ENCODE measurements at regions not wholly inside any gene's neighbourhood (a gene's known extent, or its start where the extent isn't known, plus 50 kb on each side); places are given as distances from the start of the nearest gene placed in this dataset.
A peak's percentile ranks its signal among the peaks of the same experiment; 100 is the strongest.

GRCh38 chr4:123838474-123838873, 441.9 kb downstream of the SPRY1 start:
- TF ChIP-seq EZH2phosphoT487 (IDR thresholded peaks at IDR 0.05; ENCODE audit: insufficient read depth, low read depth) (no peak), EZH2 (IDR thresholded peaks at IDR 0.05; ENCODE audit: insufficient read depth, poor library complexity, severe bottlenecking) (no peak)
- H3K27me3 ChIP-seq (replicated peaks; ENCODE audit: insufficient read depth), result no peaks in the 10 kb centered on the region
- H3K36me3 ChIP-seq (ENCODE audit: low read depth), result no peaks in the 10 kb centered on the region
- H3K9me3 ChIP-seq (ENCODE audit: low read depth), result no peaks in the 10 kb centered on the region
- in situ Hi-C loops (cut with MboI), result no loop called here
- H4K20me1 ChIP-seq (ENCODE audit: insufficient read depth), result no peaks in the 10 kb centered on the region
- DNase-seq, result peak; percentile 27
- H3K4me3 ChIP-seq, result no peak overlapping the region
- no peak overlapping the region for H3K27ac ChIP-seq
- peaks cover 28% of the 10 kb centered on the region for H3K4me1 ChIP-seq (ENCODE audit: insufficient read depth)
- no peak overlapping the region for H3K4me2 ChIP-seq (ENCODE audit: unreplicated experiment)
- H2AFZ ChIP-seq, result no peak overlapping the region
- WGBS, 2 experiments (ENCODE audit: low coverage in 1 of 2, low lambda C conversion rate in 2 of 2, missing lambda C conversion rate in 2 of 2), result 5 to 12% methylated on average over 1 of the region's 1 CpG
- H3K9me2 ChIP-seq (ENCODE audit: insufficient read depth), result no peaks in the 10 kb centered on the region
- no peak overlapping the region for H3K9ac ChIP-seq
- no peaks in the 10 kb centered on the region for H3F3A ChIP-seq (ENCODE audit: insufficient read depth)
- no peaks in the 10 kb centered on the region for H3K79me2 ChIP-seq (ENCODE audit: insufficient read depth)

GRCh38 chr4:123840197-123840596, 443.6 kb downstream of the SPRY1 start:
- H3K27ac ChIP-seq, result no peak overlapping the region
- no peak for TF ChIP-seq EZH2phosphoT487 (IDR thresholded peaks at IDR 0.05; ENCODE audit: insufficient read depth, low read depth)
- no peak for TF ChIP-seq EZH2 (IDR thresholded peaks at IDR 0.05; ENCODE audit: insufficient read depth, poor library complexity, severe bottlenecking)
- in situ Hi-C loops (cut with MboI), result no loop called here
- no peaks in the 10 kb centered on the region for H3K9me2 ChIP-seq (ENCODE audit: insufficient read depth)
- H2AFZ ChIP-seq, result no peak overlapping the region
- H3K4me1 ChIP-seq (ENCODE audit: insufficient read depth), result peaks cover 22% of the 10 kb centered on the region; the same call in 1 of the 2 replicates
- H3K79me2 ChIP-seq (ENCODE audit: insufficient read depth), result no peaks in the 10 kb centered on the region
- no peaks in the 10 kb centered on the region for H3K36me3 ChIP-seq (ENCODE audit: low read depth)
- no peak overlapping the region for H3K4me3 ChIP-seq
- H3K4me2 ChIP-seq (ENCODE audit: unreplicated experiment), result no peak overlapping the region
- DNase-seq, result no peak
- no peaks in the 10 kb centered on the region for H4K20me1 ChIP-seq (ENCODE audit: insufficient read depth)
- no peak overlapping the region for H3K9ac ChIP-seq
- H3K27me3 ChIP-seq (replicated peaks; ENCODE audit: insufficient read depth), result no peaks in the 10 kb centered on the region
- no peaks in the 10 kb centered on the region for H3K9me3 ChIP-seq (ENCODE audit: low read depth)
- H3F3A ChIP-seq (ENCODE audit: insufficient read depth), result no peaks in the 10 kb centered on the region

GRCh38 chr4:123841447-123842121, 445.0 kb downstream of the SPRY1 start:
- no peaks in the 10 kb centered on the region for H3K27me3 ChIP-seq (replicated peaks; ENCODE audit: insufficient read depth)
- no peaks in the 10 kb centered on the region for H3F3A ChIP-seq (ENCODE audit: insufficient read depth)
- H4K20me1 ChIP-seq (ENCODE audit: insufficient read depth), result no peaks in the 10 kb centered on the region
- H3K9me3 ChIP-seq (ENCODE audit: low read depth), result no peaks in the 10 kb centered on the region
- DNase-seq, result no peak
- H3K4me3 ChIP-seq, result no peak overlapping the region
- no peaks in the 10 kb centered on the region for H3K79me2 ChIP-seq (ENCODE audit: insufficient read depth)
- no peaks in the 10 kb centered on the region for H3K36me3 ChIP-seq (ENCODE audit: low read depth)
- 53 to 58% methylated on average over 6 of the region's 6 CpGs for WGBS, 2 experiments (ENCODE audit: low coverage in 1 of 2, low lambda C conversion rate in 2 of 2, missing lambda C conversion rate in 2 of 2)
- no peak for TF ChIP-seq EZH2 (IDR thresholded peaks at IDR 0.05; ENCODE audit: insufficient read depth, poor library complexity, severe bottlenecking)
- TF ChIP-seq EZH2phosphoT487 (IDR thresholded peaks at IDR 0.05; ENCODE audit: insufficient read depth, low read depth), result no peak
- H2AFZ ChIP-seq, result no peak overlapping the region
- peaks cover 22% of the 10 kb centered on the region; the same call in 1 of the 2 replicates for H3K4me1 ChIP-seq (ENCODE audit: insufficient read depth)
- H3K4me2 ChIP-seq (ENCODE audit: unreplicated experiment), result no peak overlapping the region
- H3K27ac ChIP-seq, result no peak overlapping the region
- H3K9me2 ChIP-seq (ENCODE audit: insufficient read depth), result no peaks in the 10 kb centered on the region
- H3K9ac ChIP-seq, result no peak overlapping the region
- in situ Hi-C loops (cut with MboI), result no loop called here

- no peak overlapping the region for H3K4me2 ChIP-seq (ENCODE audit: unreplicated experiment)
- no peaks in the 10 kb centered on the region for H3K9me2 ChIP-seq (ENCODE audit: insufficient read depth)
- no peak overlapping the region for H3K9ac ChIP-seq
- in situ Hi-C loops (cut with MboI), result no loop called here
- H3K4me3 ChIP-seq, result no peak overlapping the region
- no peaks in the 10 kb centered on the region for H3F3A ChIP-seq (ENCODE audit: insufficient read depth)
- H3K9me3 ChIP-seq (ENCODE audit: low read depth), result no peaks in the 10 kb centered on the region
- WGBS, 2 experiments (ENCODE audit: low coverage in 1 of 2, low lambda C conversion rate in 2 of 2, missing lambda C conversion rate in 2 of 2), result 22 to 33% methylated on average over 1 of the region's 1 CpG
- H3K79me2 ChIP-seq (ENCODE audit: insufficient read depth), result no peaks in the 10 kb centered on the region
- H3K4me1 ChIP-seq (ENCODE audit: insufficient read depth), result peaks cover 13% of the 10 kb centered on the region; the same call in 1 of the 2 replicates
- DNase-seq, result no peak
- no peaks in the 10 kb centered on the region for H4K20me1 ChIP-seq (ENCODE audit: insufficient read depth)
- no peaks in the 10 kb centered on the region for H3K27me3 ChIP-seq (replicated peaks; ENCODE audit: insufficient read depth)
- no peak overlapping the region for H3K27ac ChIP-seq
- no peaks in the 10 kb centered on the region for H3K36me3 ChIP-seq (ENCODE audit: low read depth)
- no peak for TF ChIP-seq EZH2phosphoT487 (IDR thresholded peaks at IDR 0.05; ENCODE audit: insufficient read depth, low read depth)
- H2AFZ ChIP-seq, result no peak overlapping the region
These were observed 446.5 kb downstream of the SPRY1 start for GRCh38 chr4:123843137-123843536.

- peaks cover 7% of the 10 kb centered on the region; the same call in 1 of the 2 replicates for H3K4me1 ChIP-seq (ENCODE audit: insufficient read depth)
- H3K36me3 ChIP-seq (ENCODE audit: low read depth), result no peaks in the 10 kb centered on the region
- no peaks in the 10 kb centered on the region; the same call in 1 of the 2 replicates for H3K9me2 ChIP-seq (ENCODE audit: insufficient read depth)
- H3K9ac ChIP-seq, result no peak overlapping the region
- H3K27ac ChIP-seq, result no peak overlapping the region
- H2AFZ ChIP-seq, result no peak overlapping the region
- no peaks in the 10 kb centered on the region for H3K9me3 ChIP-seq (ENCODE audit: low read depth)
- H4K20me1 ChIP-seq (ENCODE audit: insufficient read depth), result no peaks in the 10 kb centered on the region
- 100% methylated on average over 4 of the region's 4 CpGs for WGBS, 2 experiments (ENCODE audit: low coverage in 1 of 2, low lambda C conversion rate in 2 of 2, missing lambda C conversion rate in 2 of 2)
- no peak for DNase-seq
- no peak for TF ChIP-seq EZH2 (IDR thresholded peaks at IDR 0.05; ENCODE audit: insufficient read depth, poor library complexity, severe bottlenecking)
- no peak for TF ChIP-seq EZH2phosphoT487 (IDR thresholded peaks at IDR 0.05; ENCODE audit: insufficient read depth, low read depth)
- no peak overlapping the region for H3K4me2 ChIP-seq (ENCODE audit: unreplicated experiment)
- no peaks in the 10 kb centered on the region for H3F3A ChIP-seq (ENCODE audit: insufficient read depth)
- no peaks in the 10 kb centered on the region for H3K27me3 ChIP-seq (replicated peaks; ENCODE audit: insufficient read depth)
- in situ Hi-C loops (cut with MboI), result no loop called here
- H3K79me2 ChIP-seq (ENCODE audit: insufficient read depth), result no peaks in the 10 kb centered on the region
- H3K4me3 ChIP-seq, result no peak overlapping the region
These were observed 447.8 kb downstream of the SPRY1 start for GRCh38 chr4:123844374-123844773.
